WTC11 (cell line): ENCODE measurements at regions not wholly inside any gene's neighbourhood (a gene's known extent, or its start where the extent isn't known, plus 50 kb on each side); places are given as distances from the start of the nearest gene placed in this dataset.

Source experiments
- ARID4B ChIP-seq: sonication (generic); formaldehyde crosslinking; IDR thresholded peaks from 2 replicates; pipeline ENCODE4 v1.8.0; 2023; ENCODE audit warnings: missing genetic modification reagents, mild to moderate bottlenecking, borderline replicate concordance
- TF ChIP-seq, protein P1 (sequence below): sonication (generic); formaldehyde crosslinking; IDR thresholded peaks from 2 replicates; pipeline ENCODE4 v1.8.1; 2022; ENCODE audit warnings: low read depth, mild to moderate bottlenecking, moderate library complexity, missing genetic modification reagents, borderline replicate concordance

- no peak for TF ChIP-seq ARID4B
- TF ChIP-seq, protein P1, sequence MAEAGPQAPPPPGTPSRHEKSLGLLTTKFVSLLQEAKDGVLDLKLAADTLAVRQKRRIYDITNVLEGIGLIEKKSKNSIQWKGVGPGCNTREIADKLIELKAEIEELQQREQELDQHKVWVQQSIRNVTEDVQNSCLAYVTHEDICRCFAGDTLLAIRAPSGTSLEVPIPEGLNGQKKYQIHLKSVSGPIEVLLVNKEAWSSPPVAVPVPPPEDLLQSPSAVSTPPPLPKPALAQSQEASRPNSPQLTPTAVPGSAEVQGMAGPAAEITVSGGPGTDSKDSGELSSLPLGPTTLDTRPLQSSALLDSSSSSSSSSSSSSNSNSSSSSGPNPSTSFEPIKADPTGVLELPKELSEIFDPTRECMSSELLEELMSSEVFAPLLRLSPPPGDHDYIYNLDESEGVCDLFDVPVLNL: no peak
Observed at GRCh38 chr20:53678315-53678989, 84.8 kb upstream of the ZNF217 start.
